DMS53 treated with DMSO at 0.1 percent for 48 hours (cell line): ENCODE measurements at regions not wholly inside any gene's neighbourhood (a gene's known extent, or its start where the extent isn't known, plus 50 kb on each side); places are given as distances from the start of the nearest gene placed in this dataset.

Experiments used
- DNase-seq: peaks from one replicate; lab custom pipeline; 2025; ENCODE audit not compliant: unreplicated experiment; lab: John Stamatoyannopoulos, UW

DNA sequence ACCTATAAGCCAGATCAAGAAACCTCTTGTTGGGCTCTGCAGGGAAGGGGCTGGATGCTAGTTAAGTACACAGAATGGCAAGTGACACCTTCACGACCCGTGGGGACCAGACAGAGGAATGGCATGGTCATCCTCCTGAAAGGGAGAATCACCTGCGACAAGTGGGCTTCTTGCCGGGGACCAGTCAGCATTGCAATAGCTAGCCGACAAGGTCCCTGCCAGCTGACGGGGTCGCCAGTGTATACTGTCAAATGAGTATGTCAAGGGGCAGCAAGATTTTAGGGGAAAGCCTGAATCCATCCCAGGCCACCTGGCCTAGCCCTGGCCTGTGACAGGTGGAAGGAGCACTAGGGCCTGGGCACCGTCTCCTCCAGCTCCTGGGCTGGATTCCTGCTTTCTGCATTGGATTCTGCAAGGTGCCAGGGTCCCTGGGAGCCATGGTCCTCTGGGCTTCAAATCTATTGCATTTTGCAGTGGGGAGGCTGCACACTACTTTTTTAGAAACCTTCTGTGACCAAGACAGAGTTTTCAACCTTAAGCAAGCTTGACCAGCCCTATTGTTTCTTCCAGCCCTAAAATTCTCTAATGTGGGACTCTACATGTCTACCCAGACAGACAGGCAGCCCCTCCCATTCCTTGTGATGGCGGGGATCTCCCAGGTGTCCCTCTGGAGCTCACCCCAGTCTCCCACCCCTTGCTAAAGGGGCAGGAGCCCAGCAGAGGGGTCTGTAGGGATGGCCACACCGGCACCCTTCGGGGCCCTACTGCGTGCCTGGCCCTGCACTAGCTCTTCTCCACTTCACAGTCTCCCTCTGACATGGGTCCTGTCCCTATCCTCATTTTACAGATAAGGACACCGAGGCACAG, 178.5 kb downstream of the GLI2 start:
- DNase-seq: no peak

DNA sequence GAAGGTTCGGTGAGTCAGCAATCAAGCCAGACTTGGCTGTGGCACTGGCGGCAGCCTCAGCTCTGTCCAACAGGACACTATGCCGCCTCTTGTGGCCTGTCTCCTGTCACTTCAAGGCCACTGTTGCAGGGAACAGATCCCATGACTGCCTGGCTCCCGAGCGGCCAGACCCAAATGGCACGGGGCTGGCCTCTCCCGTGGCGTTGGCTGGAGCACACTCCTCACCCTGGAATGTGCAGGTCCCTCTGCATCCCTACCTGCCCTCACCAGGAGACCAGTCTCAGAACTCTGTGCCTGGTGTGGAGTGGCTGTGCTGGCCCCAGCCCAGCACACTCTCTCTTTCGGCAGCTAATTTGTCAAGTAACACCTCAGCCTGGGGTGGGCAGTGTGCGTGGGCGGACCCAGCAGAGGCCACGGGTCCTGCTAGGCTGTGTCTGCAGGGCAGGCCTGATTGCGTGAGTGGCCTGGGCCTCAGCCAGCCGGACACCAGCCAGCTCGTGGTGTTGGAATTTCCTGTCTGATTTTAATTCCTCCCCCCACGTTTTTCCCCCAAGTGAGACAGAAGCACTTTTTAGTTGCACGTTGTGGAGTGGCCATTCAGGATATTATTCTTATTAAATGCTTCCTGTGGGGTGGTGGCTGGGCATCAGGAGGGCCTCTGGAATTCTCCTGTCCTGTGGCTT, 179.3 kb downstream of the GLI2 start:
- DNase-seq: no peak

DNA sequence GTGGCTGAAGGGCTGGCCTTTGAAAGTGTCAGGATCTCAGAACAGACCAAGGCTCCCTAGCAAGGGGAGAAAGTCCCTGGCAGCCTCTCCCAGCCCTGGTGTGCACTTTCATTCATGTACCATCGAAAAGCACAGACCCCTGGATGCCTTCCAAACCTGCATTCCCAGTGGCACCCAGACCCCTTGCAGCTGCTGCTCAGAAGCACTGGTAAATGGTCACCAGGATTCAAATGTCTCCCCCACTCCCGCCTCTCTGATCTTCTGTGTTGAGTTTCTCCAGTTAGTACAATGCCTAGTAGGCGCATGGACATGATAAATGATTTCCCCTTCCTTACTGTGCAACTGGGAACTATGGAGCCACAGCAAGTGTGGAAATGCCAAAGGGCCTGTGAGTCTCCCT, 180.0 kb downstream of the GLI2 start:
- DNase-seq: no peak

DNA sequence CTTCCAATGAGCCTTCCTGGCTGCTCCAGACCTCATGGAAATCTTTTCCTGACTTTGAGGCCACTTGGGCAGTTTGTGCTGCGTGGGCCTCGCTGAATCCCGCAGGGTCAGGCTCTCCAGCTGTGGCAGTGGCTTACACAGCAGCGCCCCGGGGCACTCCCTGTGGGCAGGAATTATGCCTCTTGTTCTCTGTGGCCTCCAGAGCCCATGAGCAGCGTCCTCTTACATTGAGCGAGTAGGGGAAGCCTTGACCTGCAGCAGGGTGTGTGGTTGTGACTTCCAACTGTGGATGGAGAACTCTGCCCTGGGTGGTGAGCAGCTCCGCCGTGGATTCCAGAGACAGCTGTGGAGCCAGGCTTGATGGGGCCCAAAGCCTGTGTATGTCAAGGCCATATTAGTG, 180.8 kb downstream of the GLI2 start:
- no peak for DNase-seq

DNA sequence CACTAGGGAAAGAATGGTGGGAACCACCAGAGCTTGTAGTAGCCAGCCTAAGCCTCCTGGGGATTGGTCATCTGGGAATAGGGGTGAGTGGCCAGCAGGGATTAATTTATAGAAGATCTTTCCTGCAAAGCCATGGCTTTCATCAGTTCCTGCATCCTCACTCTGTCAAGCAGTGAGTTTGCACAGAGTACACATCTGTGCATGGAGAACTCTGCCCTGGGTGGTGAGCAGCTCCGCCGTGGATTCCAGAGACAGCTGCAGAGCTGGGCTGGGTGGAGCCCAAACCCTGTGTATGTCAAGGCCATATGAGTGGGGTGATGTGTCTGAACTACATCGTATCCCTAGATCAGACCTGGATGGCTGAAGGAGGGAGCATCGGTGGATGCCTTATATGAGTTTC, 182.2 kb downstream of the GLI2 start:
- DNase-seq: no peak

DNA sequence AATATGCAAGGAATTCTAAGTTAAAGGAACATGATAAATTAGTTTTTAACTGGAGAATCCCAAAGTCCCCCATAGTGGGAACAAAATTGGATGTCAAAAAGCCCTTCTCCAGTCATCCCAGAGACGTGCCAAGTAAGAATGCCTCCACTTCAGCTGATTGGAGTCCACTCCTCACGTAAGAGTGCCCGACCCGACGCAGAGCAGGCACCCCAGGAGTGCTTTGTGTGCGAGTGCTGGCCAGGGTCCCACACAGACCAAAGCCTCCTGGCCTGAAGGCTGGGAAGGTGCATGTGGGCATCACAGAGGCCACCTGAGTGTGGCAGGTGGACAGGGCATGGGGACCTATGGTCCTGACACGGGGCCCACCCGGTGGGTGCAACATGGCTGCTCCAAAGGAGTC, 183.5 kb downstream of the GLI2 start:
- DNase-seq: no peak

DNA sequence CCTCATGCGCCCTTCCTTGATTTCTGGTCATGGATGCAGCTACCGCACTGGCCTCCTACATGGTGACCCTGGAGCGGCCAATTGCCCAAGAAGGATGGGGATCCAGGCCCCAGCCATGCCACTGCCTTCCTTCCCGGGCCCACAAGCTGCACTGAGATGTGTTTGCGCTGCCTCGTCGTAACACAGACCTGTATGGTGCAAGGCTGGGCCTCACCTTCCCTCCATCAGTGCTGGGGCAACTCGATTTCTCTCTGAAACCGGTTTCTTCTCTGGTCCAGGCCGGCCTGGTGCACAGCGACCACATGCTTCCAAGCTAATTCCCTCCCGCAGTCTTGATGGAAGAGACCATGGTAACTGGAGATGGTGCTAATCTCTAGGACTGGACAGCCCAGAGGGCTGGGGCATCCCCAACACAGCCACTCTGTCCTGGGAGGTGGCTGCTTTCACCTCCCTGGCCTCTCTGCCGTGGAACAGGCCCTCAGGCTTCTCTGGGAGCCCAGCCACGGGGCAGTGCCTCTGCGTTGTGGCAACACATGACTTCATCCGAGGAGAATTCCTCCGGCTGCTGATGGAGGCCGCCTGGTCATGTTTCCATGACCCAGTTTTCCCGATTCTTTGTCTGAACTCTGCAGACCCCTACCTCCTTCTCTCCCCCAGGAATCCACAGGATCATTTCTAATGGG, 184.2 kb downstream of the GLI2 start:
- no peak for DNase-seq

DNA sequence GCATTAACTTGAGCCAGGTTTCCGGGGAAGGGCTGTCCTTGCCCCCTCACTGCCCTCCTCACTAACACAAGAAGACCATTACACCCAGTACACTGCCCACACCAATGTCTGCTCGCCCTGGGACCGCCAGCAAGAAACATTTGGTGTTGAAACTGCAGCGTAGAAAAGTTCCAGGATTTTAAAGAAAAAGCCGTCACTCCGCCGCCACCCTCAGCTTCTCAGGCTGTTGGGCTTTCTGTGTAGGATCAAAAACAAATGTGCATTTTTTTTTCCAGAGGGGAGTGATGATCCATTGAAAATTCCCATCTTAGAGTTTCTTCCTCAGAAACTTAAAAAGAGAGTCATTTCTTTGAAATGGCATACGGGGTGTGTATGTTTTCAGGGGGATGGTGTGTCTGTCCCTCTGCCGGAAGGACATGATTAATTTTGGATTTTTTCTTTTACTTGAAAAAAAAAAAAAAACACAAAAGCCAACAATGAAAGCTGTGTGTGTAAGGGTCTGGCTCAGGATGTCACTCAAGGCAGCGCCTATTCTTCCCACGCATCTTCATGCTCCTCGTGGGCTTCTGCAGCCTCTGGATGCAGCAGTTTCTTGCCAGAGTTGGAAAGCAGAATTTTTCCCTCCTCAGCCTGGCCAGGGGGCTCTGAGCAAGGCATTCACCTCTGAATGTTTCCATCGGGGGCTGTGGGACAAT, 184.9 kb downstream of the GLI2 start:
- DNase-seq: no peak

DNA sequence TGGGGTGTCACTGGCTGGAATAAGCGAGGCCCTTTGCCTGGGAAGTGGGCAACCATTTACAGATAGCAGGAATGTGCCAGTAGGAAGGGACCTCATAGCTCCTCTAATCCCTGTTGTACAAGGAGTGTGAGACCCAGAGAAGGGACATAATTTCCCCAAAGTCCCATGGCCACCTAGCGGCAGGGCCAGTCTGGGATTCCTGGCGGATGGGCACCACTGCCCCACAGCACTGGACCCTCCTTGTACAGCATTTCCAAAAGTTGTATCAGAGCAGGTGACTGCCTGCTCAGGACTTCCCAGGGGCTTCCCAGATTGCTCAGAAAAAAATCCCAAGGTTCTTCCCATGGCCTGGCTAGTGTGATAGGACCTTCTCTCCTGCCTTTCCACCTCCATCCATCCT, 185.8 kb downstream of the GLI2 start:
- DNase-seq: no peak

DNA sequence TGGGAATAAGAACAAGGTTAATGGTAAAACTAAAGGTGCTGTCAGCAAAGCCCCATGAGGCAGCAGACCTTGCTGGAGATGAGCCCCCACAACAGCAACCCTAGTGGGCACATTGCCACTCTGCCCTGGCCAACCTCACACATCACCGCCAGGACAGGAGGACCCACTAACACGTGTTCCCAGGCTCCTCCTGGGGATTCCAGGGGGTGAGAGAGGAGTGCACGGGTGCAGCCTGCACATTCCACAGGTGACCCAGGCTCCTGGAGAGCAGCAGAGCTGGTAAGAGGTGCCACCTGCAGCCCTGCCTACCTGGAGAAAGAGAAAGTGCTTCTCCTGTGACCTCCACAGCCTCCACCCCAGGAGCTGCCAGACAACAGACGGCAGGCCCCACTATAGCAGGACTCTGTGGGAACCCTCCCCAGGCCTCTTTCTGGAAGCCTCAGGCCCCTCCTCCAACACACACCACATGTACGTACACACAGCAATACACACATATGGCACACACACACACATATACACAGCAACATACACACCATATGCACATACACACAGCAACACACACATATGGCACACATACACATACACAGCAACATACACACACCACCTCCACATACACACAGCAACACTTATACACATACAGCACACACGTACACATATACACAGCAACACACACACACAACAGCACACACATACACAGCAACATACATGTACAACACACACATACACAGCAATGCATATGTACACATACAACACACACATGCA, 187.1 kb downstream of the GLI2 start:
- DNase-seq: no peak

DNA sequence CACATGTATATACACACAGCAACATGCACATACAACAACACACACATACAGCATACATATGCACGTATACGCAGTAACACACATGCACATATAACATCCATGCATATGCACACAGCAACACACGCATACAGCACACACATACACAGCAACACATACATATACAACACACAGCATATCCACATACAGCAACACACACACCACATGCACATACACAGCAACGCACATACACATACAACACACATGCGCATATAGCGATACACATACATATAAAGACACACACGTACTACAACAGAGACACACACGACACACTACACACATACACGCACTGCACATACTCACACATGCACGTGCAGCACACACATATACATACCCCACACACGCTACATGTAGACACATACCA, 187.8 kb downstream of the GLI2 start:
- DNase-seq: no peak

DNA sequence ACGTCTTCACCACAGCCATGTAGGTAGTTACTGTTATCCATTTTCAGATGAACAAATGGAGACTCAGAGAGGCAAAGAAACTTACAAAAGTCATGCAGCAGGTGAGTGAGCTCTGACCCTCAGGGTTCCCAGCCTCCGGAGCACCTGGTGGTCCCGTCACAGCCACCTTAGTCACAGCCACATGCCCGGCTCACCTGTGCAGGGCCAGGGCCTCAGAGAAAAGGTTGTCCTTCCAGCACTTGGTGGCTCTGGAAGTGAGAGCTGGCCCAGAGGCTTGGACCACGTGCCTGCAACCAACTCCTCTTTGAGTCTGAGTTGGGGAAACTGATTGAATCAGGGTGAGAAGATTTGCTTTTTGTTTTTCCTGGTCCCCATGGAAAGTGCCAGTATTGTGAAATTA, 189.3 kb downstream of the GLI2 start:
- no peak for DNase-seq

DNA sequence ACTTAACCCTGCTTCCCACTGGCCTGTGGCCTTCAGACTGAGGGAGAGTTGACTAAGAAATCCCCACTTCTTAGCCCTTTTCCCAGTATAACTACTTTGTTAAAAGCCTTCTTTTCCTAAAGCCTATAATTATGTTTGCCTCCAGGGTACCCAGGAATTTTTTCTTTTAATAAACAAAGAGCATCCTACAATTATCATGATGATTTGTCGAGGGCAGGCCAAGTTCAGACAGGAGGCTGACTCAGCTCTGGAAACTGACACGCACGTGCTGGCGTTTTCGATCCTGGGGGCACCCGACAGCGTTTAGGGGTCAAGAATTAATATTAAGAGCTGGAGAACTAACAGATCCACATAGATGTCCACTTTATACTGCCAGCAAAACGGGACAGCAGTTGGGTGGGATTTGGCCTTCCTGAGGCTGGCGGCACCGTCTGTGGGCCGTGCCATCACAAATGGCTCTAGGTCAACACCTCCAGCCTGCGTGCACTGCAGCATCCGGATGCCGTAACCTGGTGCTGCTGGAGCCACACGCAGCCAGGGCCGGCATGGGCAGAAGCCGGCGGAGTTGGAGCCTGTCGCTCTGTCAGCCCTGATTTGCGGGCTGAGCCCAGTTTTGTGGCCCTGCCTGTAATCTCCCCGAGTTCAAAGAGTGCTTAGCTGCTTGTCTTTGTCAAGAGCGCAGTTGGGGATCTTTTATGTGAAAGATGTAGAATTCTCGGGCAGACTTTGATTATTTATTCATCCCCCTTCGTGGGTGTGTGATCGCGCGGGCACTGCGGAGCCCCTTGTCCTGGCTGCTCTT, 191.0 kb downstream of the GLI2 start:
- DNase-seq: no peak

DNA sequence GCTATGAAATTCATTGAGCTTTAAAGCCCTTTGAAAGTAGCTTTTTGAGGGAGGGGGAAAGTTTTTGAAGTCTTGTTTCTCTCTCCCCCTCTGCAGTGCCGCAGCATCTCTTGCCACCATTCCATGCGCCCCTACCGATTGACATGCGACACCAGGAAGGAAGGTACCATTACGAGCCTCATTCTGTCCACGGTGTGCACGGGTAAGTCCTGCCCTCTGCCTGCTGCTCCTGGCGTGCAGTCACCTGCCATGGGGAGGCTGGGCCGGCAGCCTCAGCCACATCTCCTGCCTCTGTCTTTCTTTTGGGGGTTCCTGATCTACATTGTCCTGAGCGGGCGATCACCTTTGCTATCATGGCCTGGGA, 191.6 kb downstream of the GLI2 start:
- no peak for DNase-seq

DNA sequence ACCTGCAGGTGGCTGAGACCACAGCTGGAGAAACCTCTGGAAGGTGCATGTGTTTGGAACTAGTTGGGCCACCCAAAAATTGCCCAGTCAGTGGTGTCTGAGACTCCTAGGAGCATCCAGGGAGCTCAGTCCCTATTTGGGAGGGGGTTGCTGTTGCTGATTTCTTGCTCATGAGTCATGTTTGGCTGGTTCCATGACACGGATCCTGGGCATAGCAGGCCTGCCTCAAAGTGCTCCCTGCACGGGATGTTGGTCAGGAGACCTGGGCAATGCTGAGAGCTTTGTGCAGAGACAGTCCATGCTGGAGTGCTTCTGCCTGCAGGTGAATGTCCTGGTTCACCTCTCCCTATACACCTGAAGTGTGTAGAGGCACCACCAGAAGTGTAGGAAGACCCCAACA, 194.2 kb downstream of the GLI2 start:
- DNase-seq: no peak

DNA sequence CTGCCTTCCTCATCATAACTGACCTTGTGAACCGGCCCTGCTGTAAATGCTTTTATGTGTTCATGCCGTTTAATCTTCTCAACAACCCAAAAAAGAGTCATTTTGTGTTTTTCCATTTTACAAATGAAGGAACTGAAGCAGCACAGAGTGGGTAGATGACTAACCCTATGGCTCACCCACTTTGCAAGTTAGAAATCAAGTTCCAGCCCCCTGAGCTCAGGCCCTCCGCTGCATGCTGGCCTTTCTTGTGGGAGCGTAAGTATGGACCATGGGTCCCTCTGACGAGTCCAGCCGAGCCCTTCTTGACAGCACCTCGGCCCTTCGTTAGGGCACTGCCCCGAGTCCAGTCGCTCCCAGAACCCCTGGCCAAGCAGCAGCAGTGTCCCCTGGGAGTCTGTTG, 194.6 kb downstream of the GLI2 start:
- no peak for DNase-seq

DNA sequence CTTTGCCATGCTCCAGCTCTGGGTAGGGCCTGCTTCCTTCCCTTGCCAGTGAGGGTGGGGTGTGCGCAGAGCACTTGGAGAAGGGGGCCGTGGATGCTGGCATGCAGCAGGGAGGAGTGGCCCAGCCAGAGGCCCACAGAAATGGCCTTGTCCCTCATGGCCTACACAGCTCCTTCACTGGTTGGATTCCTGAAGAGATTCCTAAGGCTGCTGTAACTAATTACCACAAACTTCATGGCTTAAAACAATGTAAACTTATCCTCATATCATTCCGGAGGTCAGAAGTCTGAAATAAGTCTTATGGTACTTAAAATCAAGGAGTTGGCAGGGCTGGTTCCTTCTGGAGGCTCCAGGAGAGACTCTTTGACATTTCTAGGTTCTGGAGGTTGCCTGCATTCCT, 195.2 kb downstream of the GLI2 start:
- no peak for DNase-seq

DNA sequence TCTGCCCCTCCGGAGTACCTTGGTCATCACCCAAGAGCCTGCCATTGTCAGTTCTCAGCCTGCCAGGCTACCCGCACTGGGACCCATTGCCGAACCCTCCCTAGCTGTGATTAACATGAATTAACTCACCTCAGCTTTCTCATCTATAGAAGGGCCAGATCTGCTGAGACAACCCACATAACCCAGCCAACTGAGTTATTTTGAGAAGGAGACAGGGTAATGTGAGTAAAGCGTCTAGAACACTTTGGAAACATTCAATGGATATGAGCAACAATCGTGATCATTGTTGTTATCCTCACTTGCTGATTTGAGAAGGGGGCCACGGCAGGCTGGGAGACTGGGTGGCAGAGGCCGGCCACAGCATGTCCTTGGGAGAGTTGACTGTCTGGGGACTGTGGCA, 196.8 kb downstream of the GLI2 start:
- no peak for DNase-seq

DNA sequence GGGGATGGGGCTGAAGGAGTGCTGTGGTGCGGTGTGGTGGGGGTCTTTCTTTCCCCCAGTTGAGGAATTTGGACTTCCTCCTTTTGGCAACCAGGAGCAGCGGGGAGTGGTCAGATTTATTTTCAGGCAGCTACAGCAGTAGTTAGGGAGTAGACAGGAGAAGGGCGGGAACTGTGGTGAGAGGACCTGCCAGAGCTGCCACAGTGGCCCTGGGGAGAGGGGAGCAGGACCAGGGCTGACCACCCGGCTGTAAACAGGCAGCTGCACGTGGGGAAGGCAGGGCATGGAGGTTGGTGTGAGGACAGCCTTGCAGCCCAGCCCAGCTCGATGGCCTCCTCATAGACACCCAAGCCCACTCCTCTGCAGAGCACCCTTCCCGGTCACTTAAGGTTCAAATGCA, 197.2 kb downstream of the GLI2 start:
- no peak for DNase-seq
